Stimulated activated CD4-positive, alpha-beta T cell treated with anti-CD3 and anti-CD28 coated beads, Interleukin-1b, Interleukin-23, amount 100 ng/mL, for 1 hour (primary cell): ENCODE measurements at regions not wholly inside any gene's neighbourhood (a gene's known extent, or its start where the extent isn't known, plus 50 kb on each side); places are given as distances from the start of the nearest gene placed in this dataset.

Experiments used
- DNase-seq, 2 donors: peaks; one replicate each; pipeline ENCODE4 v3.0.0-alpha.2; 2020; ENCODE audit warnings: low read depth in 2 of 2

GRCh38 chr1:2971101-2971501 lies 50.2 kb upstream of the ACTRT2 start:
- no peak for DNase-seq
